Middle frontal gyrus (tissue), 1 donor: ENCODE measurements at regions not wholly inside any gene's neighbourhood (a gene's known extent, or its start where the extent isn't known, plus 50 kb on each side); places are given as distances from the start of the nearest gene placed in this dataset.

Experiments used
- DNase-seq: peaks from one replicate; pipeline ENCODE4 v3.0.0-alpha.2; 2015; ENCODE audit warnings: low spot score; ENCODE audit errors: extremely low spot score

DNA sequence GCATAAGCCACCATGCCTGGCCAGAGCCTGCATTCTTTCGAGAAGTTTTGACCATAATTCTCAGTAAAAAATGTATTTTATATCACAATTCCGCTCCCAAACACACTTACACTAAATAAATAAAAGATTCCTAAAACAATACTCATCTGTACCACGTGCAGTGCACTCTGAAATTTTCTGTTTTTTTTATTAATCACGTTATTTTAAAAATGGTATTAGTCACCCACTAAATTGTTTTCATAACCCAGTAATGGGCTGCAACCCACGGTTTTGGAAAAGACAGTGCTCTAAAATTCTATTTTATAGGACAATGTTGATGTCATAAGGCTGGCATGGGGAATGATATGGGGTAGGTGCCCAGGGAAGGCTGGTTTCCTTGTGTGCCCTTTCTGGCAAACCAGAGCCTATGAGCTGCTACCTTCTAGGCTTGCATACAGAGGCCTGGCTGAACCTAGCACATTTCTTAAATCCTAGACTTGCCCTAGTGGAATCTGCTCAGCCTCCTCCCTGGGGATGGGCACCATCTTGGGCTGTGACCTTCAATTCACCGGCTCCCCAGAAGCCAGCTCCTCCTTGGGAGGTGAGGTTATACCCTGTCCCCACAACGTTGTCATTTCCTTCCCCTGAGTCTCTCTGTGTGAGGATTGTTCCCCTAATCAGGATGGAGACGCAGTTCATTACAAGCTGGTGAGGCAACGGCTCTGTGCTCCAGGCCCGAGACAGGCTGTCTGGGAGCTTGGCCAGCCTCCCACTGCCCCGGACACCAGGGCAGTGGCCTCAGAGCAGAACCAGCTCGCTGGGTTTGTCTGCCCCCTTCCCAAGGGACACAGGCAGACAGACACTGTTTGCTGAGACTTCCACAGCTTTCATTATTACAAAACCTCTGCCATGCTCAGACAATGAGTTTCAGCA is 116.5 kb upstream of the NAV2 start:
- no peak for DNase-seq

GRCh38 chr11:19595499-19595839 is 117.2 kb upstream of the NAV2 start:
- DNase-seq, result no peak

DNA sequence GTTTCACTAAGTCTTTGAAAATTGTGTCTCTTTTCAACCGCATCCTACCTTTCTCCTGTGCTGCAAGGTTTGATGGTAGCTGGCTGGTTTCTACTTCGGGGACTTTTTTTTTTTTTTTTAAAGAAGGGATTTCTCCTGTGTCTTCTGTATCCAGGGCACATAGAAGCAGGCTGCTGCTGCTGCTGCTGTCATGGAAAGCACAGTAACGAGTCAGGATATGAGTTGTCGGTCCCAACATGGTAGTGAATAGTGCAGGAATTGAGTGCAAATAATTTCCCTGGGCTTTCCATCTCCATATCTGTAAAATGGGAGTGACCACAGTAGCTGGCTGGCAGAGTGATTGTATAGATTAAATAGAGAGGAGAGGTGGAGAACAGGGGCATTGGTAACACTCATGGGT is 118.3 kb upstream of the NAV2 start:
- DNase-seq, result no peak

DNA sequence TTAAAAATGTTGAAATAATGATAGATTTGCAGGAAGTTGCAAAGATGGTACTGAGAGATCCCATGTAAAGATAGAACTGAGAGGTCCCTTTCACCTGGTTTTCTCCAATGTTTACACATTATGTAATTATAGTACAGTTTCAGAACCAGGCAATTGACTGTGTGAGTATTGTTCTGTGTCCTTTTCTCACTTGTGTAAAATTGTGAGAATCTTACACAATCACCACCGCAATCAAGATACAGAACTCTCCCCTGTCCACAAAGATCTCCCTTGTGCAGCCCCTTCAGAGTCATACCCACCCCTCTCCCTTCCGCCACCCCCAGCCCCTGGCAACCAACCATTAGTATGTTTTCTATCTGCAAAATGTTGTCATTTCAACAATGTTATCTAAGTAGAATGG is 119.8 kb upstream of the NAV2 start:
- no peak for DNase-seq

GRCh38 chr11:19589567-19590260 is 122.9 kb upstream of the NAV2 start:
- peak; percentile 13 for DNase-seq

- no peak for DNase-seq
These were observed 124.7 kb upstream of the NAV2 start for GRCh38 chr11:19587979-19588378.

DNA sequence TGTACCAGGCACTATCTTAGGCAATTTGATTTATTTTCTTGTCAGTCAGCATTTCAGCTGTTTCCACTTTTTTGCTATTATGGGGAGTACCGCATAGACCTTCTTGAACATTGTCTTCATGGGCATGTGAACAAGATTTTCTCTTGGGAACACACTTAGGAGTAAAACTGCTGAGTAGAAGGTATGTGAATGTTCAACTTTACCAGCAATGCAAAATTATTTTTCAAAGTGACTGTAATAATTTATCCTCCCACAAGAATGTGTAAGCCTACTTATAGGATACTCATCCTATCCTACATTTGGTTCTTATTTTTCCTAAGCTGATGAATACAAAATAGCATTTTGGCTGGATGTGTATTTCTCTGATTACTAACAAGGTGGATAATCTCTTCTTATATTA is 132.0 kb upstream of the NAV2 start:
- no peak for DNase-seq

- no peak for DNase-seq
These were observed 132.7 kb upstream of the NAV2 start for GRCh38 chr11:19579957-19580356.

- peak; percentile 16 for DNase-seq
These were observed 133.8 kb upstream of the NAV2 start for GRCh38 chr11:19578871-19579270.

GRCh38 chr11:19577976-19578619 is 134.5 kb upstream of the NAV2 start:
- DNase-seq, result peak; percentile 56

- DNase-seq, result no peak
These were observed 135.2 kb upstream of the NAV2 start for GRCh38 chr11:19577391-19577975.

DNA sequence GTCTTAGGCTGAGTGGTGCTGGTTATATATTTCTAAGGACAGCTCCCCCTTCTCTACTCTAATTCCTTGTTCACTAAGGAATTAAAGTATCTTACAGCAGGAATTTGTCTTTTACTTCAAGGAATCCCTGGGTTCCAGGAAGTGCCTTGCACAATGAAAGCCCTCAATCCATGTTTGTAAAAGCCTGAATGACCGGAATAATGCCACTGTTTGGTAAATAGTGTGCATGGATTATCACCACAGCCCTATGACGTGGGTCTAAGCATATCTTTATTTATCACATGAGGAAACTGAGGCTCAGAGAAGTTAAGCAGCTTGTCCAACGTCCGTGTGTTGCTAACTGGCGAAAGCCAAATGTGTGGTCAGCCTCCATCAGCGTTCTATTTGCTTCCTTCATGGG is 135.7 kb upstream of the NAV2 start:
- DNase-seq, result no peak

GRCh38 chr11:19576054-19576453 is 136.6 kb upstream of the NAV2 start:
- DNase-seq, result no peak

DNA sequence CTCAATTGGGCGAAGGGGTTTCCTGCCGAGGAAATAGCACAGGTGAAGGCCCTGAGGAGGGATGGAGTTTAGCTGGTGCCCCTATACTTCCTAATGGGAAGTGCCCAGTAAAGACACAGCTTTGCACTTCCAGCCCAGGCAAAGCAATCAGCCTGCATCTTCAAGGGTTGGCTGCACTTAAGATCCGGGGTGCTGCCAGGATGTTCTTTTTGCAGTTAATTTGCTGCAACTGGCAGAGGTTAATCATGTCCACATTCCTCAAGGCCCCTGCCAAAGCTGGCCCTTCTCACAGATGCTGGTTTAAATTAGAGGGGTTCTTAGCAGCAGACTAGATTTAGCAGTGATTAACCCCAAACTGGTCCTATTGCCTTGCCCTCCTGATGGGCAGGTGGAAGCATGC is 137.7 kb upstream of the NAV2 start:
- DNase-seq, result no peak

DNA sequence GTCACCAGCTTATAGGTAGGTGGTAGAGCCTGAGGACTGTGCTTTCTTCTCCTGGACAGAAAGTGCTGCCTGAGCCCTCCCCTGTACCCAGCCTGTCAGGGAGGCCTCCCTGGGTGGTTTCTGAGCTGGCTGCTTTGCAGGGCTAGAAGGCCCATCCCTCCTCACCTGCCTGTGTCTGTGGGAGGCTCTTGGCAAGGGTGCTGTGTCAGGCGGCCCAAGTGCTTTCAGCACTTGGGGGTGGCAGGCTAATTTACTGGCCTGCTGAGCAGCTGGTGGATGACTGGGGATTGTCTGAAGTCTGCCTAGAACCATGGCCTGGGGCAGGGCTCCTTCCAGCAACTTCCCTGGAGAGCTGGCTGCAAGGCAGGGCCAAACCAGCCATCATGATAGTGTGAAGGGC is 139.0 kb upstream of the NAV2 start:
- DNase-seq, result no peak

DNA sequence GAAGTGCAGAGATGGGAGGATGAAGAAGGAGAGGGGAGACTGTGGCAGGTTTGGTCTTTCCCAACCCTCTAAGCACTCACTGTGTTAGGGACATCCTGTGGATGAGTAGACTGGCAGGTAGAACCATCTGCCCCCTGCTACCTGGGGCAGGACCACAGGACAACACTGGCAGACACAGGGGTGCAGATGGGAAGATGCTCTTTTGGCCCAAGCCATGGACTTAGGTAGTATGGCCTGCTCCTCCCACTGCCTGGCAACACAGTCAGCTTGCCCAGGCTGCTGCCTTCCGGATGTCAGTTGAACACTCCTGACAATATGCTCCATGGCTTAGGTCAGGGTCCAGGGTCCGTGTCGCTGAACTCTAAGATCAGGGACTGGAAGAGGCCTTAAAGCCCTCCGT is 140.7 kb upstream of the NAV2 start:
- no peak for DNase-seq

DNA sequence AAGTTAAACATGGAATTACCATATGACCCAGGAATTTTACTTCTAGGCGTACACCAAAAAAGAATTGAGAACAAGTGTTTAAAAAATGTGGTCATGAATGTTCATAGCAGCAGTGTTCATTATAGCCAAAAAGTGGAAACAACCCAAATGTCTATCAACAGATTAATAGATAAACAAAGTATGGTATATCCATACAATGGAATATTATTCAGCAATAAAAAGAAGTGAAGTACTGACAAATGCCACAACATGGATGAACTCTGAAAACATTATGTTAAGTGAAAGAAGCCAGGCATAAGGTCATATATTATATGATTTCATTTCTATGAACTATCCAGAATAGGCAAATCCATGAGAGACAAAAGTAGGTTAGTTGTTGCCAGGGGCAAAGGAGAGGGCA is 141.7 kb upstream of the NAV2 start:
- DNase-seq, result no peak

GRCh38 chr11:19567996-19568395 is 144.6 kb upstream of the NAV2 start:
- DNase-seq, result no peak

DNA sequence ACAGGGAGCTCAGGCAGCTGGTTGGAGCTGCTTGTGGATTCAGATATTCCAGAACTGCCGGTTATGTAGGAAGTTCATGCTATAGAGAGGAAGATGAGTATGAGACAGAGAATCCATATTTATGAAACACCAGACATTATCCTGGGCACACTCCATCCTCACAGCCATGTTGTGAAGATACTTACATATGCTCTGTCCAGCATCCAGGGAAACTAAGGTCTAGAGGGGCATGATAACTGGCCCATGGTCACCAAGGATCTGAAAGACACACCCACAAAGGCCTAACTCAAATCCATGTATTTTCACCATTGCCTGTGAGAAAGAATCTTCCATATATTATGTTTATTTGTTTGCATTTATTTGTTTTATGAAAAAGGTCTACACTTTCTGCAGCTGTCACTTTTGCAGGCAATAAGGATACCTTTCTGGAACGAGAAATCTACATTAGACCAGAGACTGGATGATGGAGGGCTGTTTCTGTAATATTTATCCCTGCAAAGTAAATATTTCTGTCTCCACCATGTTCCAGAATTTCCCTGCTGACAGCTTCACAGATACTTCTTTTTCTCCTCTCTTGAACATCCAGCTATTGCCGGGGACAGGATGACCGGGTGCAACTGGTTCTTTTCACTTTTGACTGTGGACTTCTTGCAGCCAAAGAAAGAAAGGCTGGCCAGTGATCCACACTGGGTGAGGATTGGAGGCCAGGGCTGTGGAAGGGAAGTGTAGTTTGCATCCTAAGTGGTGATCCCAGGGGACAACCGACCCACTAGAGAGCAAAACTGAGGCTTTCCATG is 145.9 kb upstream of the NAV2 start:
- DNase-seq, result no peak

DNA sequence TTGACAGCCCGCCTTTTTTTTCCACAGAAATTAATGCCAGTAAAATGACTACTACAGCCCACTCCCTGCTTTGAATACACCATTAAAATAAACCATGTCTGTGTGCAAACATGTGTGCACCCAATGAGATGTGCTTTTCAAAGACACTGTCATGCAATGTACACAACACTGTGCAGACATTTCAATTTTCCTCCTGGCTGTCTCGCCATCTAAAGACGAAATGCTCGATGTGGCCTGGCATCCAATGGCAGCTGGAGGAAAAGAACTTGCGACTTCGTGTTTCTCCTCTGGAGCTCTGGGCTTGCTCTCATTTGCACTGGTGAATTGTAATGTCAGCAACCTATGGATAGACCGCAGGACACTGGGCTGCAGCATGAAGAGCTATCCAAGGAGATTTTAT is 147.0 kb upstream of the NAV2 start:
- DNase-seq, result no peak

GRCh38 chr11:19562156-19562555 is 150.5 kb upstream of the NAV2 start:
- no peak for DNase-seq
